Amniotic epithelial cell (primary cell): ENCODE measurements at regions not wholly inside any gene's neighbourhood (a gene's known extent, or its start where the extent isn't known, plus 50 kb on each side); places are given as distances from the start of the nearest gene placed in this dataset.

ENCODE experiments used
- DNase-seq: peaks from one replicate; pipeline ENCODE4 v3.0.0-alpha.2; 2010; ENCODE audit warnings: low read depth

DNA sequence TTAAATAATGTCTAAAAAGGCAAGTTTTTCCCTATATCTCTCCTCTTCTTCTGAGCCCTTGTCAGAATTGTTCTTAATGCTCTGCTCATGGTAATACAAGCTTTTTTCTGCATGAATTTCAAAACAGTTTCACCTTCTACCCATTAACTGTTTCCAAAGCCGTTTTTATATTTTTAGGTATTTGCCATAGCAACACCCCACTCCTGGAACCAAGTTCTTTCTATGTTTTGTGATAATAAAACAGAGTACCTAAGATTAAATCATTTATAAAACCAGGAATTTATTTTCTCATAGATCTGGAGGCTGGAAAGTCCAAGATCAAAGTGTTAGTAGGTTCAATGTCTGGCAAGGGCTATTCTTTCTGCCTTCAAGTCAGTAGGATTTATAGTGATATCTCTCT is 497.4 kb downstream of the ETS1 start:
- no peak for DNase-seq

- DNase-seq: no peak
Measured at GRCh38 chr11:128086794-128087193, 500.6 kb downstream of the ETS1 start.

- DNase-seq: no peak
Measured at GRCh38 chr11:128085276-128085675, 502.1 kb downstream of the ETS1 start.

- peak; percentile 57 for DNase-seq
Measured at GRCh38 chr11:128082574-128082973, 504.8 kb downstream of the ETS1 start.

DNA sequence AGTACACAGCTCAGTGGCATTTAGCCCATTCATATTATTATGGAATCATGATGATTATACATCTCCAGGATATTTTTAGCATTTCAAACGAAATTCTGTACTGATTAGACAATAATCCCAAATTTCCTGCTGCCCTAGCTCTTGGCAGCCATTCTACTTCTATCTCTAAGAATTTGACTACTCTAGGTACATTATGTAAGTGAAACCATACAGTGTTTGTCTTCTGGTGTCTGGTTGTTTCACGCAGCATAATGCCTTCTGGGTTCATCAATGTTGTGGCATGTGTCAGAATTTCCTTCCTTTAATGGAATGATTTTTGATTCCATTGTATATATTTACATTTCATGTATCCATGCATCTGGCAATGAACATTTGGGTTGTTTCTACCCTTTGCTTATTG is 517.7 kb downstream of the ETS1 start:
- no peak for DNase-seq

DNA sequence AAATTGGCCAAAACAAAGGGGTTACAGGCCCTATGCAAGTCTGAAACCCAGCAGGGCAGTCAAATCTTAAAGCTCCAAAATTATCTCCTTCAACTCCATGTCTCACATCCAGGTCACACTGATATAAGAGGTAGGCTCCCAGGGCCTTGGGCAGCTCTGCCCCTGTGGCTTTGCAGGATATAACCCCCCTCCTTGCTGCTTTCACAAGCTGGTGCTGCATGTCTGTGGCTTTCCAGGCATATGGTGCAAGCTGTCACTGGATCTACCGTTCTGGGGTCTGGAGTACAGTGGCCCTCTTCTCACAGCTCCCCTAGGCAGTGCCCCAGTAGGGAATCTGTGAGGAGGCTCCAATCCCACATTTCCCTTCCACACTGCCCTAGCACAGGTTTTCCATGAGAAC is 519.6 kb downstream of the ETS1 start:
- no peak for DNase-seq

DNA sequence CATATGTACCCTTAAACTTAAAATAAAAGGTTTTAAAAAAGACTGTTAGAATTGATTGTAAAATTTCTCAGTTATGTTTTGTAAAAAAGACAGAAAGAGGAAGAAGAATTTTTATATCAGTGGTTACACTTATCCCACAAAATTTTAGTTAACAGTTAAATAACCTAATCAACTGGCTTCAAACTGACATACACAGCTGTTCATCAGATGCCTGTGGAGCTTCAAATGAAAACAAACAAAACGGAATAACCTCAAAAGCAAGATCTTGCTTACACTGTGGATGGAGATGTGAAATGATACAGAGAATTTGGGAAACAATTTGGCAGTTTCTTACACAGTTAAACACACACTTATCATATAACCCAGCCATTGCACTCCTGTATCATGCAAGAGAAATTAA is 521.0 kb downstream of the ETS1 start:
- DNase-seq: no peak

- DNase-seq: peak; percentile 85
Measured at GRCh38 chr11:128061281-128061871, 526.0 kb downstream of the ETS1 start.

DNA sequence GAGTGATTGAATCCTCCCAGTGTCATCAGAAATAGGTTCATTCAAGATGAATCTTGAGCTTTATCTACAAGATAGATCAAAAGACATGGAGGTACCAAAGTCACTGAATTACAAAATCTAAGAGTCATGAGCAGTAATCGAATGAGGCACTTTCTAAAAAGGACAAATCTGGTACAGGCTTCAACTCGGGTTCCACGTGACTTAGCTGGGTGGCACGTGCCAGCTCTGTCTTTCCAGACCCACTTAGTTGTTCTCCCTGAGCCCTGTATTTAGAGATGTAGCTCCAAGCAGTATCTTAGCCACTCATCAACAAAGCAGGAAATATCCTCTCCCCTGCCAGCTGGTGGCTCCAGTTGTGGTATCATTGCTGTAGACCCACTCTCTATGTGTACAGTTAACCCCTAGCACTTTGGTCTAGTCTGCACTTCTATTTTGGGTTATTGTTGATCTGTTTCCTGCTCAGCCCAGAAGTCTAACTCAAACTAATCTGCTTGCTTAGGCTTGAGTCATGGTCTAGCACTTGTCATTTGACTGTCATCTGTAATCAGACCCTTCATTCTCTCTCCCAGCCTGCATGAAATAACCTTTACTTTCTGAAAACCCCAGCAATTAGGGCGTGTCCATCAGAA is 528.7 kb downstream of the ETS1 start:
- no peak for DNase-seq

GRCh38 chr11:128057786-128058395 is 529.5 kb downstream of the ETS1 start:
- DNase-seq: no peak

DNA sequence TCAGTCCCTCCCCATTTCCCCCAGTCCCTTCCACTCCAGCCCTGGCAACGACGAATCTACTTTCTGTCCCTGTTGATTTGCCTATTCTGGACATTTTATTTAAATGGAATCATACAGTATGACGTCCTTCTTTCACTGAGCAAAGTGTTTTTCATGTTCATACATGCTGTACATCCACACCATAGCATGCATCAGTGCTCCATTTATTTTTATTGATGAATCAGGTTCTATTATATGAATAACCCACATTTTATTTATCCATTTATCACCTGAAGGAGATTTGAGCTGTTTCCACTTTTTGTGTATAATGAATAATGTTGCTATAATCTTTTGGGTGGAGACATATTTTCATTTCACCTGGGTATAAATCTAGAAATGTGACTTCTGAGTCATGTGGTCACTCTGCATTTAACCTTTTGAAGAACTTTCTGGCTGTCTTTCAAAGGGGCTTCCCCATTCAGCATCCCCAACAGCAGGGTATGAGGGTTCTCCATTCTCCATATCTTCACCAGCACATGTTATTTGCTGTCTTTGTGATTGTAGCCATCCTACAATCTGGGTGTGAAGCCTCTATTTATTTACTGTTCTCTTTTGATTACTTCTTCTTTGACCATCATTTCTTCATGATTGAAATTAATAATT is 531.7 kb downstream of the ETS1 start:
- DNase-seq: no peak

- peak; percentile 26 for DNase-seq
Measured at GRCh38 chr11:128053981-128054931, 533.1 kb downstream of the ETS1 start.

DNA sequence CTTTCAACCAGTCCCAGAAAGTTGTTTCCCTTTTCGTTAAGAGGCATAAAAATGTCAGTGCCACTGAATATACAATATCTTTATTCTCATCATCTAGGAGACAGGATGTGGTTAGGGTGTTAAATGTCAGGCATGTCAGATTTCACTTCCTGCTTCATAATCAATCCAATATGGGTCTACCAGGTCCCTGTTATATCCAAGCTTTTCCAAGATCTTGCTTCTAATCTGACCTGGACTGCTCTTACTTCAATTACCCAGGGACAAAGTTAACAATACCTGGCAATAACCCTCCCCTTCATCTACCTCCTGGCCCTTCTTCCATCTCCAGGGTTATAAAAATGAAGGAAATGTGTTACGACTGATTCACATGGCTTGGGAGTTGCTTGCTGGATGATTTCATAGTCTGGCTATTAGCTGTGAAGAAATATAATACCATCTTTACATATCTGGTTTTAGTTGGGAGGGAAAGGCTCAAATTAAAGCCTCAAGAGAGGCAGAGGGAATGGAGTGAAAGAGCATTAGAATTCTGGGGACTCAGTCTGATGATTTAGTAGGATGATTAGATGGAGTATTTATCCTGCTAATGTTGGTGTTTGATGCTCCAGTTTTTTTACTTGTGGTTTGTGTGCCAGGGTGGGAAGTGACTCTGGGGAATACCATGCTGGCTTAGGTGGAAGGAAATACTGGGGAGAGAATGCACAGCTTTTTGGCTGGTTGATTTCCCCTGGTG is 534.3 kb downstream of the ETS1 start:
- DNase-seq: peak; percentile 78

- no peak for DNase-seq
Measured at GRCh38 chr11:128048121-128048520, 539.2 kb downstream of the ETS1 start.

DNA sequence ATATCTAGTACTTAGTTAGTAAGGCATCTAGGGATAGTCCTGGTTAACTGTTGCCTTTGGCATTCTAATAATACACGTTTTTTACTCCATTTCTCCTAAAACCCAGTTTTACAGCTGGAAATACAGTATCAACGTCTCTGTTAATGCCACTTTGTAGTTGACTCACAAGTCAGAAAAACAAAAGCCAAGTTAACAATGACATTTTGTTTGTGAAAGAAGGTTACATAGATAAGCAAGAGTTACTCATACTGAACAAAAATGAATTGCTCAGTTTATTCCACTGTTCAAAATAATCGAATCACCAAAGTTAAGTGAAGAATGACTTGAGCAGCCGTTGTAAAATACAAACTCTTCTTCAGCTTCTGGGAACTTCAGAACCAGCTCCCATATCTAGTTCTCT is 540.3 kb downstream of the ETS1 start:
- DNase-seq: no peak

GRCh38 chr11:128046213-128046612 is 541.1 kb downstream of the ETS1 start:
- no peak for DNase-seq

DNA sequence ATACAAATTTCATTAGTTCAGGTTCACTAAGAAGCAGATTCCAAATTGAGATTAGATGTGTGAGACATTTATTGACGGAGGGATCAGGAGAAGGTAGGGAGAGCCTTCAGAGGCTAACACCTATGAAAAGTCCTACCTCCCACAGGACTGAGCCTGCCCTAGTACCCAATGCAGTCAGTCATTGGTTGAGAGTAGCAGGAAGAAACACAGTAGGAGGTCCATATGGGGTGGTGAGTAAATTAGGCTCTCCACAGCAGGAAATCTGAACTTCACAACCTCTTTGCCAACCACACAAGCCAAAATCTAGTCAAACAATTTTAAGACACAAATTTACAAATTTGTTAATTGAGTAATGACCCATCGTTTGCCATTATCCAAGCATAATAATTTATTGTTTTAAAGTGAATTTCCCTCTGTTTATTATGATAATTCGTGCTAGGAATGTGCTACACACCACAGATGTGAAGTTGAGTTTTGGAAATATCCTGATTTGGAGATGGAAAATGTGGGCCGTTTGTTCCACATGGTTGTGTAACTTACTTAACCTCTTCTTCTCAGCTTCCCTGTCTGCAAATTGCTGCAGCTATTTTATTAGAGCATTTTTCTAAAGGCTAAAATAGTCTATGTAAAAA is 542.1 kb downstream of the ETS1 start:
- no peak for DNase-seq

- DNase-seq: no peak
Measured at GRCh38 chr11:128042290-128042751, 545.0 kb downstream of the ETS1 start.

DNA sequence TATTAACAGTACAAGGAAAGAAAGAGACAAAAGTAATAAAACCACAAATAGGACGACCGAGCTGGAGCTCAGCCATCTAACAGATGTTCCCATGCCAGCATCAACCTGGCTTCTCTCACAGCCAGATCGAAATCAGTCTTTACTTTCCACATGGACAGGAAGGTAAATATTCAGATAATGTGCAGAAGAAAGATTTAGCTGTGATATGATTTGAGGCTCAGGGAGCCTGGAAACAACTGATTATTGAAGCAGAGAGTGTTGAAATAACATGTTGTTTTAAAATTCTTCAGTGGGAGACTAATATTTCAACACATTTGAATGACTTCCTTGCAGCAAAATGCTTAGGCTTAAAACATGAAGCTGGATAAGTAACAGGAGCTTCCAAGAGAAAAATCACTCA is 546.8 kb downstream of the ETS1 start:
- DNase-seq: peak; percentile 82

GRCh38 chr11:128039140-128040021 is 548.0 kb downstream of the ETS1 start:
- peak; percentile 96 for DNase-seq
